ENCODE measurements at regions not wholly inside any gene's neighbourhood (a gene's known extent, or its start where the extent isn't known, plus 50 kb on each side); places are given as distances from the start of the nearest gene placed in this dataset.

DNA sequence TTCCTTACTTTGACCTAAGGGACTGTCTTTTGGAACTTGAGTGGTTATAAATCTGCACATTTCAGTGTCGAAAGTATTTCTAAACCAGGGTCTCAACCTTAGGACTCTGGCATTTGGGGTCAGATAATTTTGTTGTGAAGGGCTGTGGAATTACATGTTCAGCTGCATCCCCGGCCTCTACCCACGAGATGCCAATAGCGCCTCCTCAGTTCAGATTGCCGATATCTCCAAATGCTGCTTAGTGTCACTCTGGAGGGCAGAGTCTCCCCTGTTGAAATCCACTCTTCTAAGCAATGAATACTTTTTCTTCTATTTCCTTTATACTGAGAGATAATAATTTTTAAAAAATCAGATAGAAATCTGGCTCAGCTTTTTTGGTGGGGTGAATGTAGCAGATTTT is 379.4 kb upstream of the RGS6 start:
- TF ChIP-seq CTCF (IDR thresholded peaks at IDR 0.05) (no peak), EP300 (IDR thresholded peaks at IDR 0.05) (no peak), POLR2AphosphoS5 (IDR thresholded peaks at IDR 0.05) (no peak)
